ENCODE measurements at regions not wholly inside any gene's neighbourhood (a gene's known extent, or its start where the extent isn't known, plus 50 kb on each side); places are given as distances from the start of the nearest gene placed in this dataset.

- Histone ChIP-seq H3K4me1 (ENCODE audit: insufficient read depth, low read length) (no peaks in the 10 kb centered on the region), H4K8ac (replicated peaks; ENCODE audit: insufficient read length, low read depth, low read length) (no peak overlapping the region), H2BK12ac (ENCODE audit: insufficient read length, low read depth, low read length) (no peak overlapping the region), H3K79me1 (ENCODE audit: insufficient read depth, low read depth, low read length, poor library complexity, severe bottlenecking) (no peaks in the 10 kb centered on the region), H3T11ph (ENCODE audit: low read length) (no peak overlapping the region), H3K4ac (ENCODE audit: low read depth, low read length) (no peak overlapping the region), H2BK20ac (ENCODE audit: low read depth, low read length, poor library complexity, severe bottlenecking) (no peak overlapping the region), H3K9me3 (ENCODE audit: control insufficient read depth, low read depth, low read length) (peaks cover 4% of the 10 kb centered on the region), H3K23me2 (ENCODE audit: insufficient read length, low read depth, low read length, poor library complexity, severe bottlenecking) (no peaks in the 10 kb centered on the region), H2AK5ac (ENCODE audit: insufficient read length, low read length) (no peak overlapping the region), H3K18ac (ENCODE audit: insufficient read length, low read depth, low read length) (no peak overlapping the region), H3K56ac (ENCODE audit: insufficient read length, low read depth, low read length) (no peak overlapping the region), H3K9ac (ENCODE audit: extremely low read depth, insufficient read length, low read length) (no peak overlapping the region), H4K5ac (ENCODE audit: insufficient read length, low read depth, low read length) (no peak overlapping the region), H3K27me3 (ENCODE audit: insufficient read depth, low read length) (no peaks in the 10 kb centered on the region), H3K79me2 (ENCODE audit: insufficient read depth, low read length) (no peaks in the 10 kb centered on the region), H3K14ac (ENCODE audit: insufficient read depth, low read length) (no peak overlapping the region), H4K20me1 (ENCODE audit: control insufficient read depth, insufficient read depth, insufficient read length) (no peaks in the 10 kb centered on the region), H3K23ac (ENCODE audit: insufficient read length, low read depth, low read length) (no peak overlapping the region), H2BK120ac (ENCODE audit: low read depth, low read length, poor library complexity, severe bottlenecking) (no peak overlapping the region), H3K4me2 (ENCODE audit: insufficient read depth, insufficient read length, low read length) (no peak overlapping the region), H3K27ac (ENCODE audit: insufficient read length, low read depth, low read length) (no peak overlapping the region), H2BK5ac (ENCODE audit: insufficient read length, low read length) (no peak overlapping the region), H2AFZ (ENCODE audit: low read length) (no peak overlapping the region), H2BK15ac (ENCODE audit: low read depth, low read length) (no peak overlapping the region), H4K91ac (ENCODE audit: insufficient read length, low read depth, low read length) (no peak overlapping the region)
- Mint-ChIP-seq H3K4me3 (no peak overlapping the region), H3K27ac (no peak overlapping the region), H3K9me3 (peaks cover 7 to 14% of the 10 kb centered on the region in 2 experiments; a peak in 4 of 5 replicates), H3K27me3 (ENCODE audit: low read depth) (no peaks in the 10 kb centered on the region), H3K36me3 (ENCODE audit: insufficient read depth in 1 of 3, low read depth in 3 of 3) (peaks cover 4 to 11% (median 9%) of the 10 kb centered on the region in 3 experiments; a peak in 6 of 7 replicates), H3K4me1 (peaks cover 10% of the 10 kb centered on the region in 2 experiments; a peak in 3 of 4 replicates)
- DNase-seq = no peak
- no peak for TF ChIP-seq CTCF (conservative IDR thresholded peaks at IDR 0.05)
- no CpG with 5 or more reads among the region's 1 CpG for WGBS (ENCODE audit: extremely low coverage, insufficient read length, low lambda C conversion rate)
Measured at GRCh38 chr5:163361450-163361849, 75.9 kb upstream of the CCNG1 start.
